Endothelial cell of umbilical vein (primary cell): ENCODE measurements at regions not wholly inside any gene's neighbourhood (a gene's known extent, or its start where the extent isn't known, plus 50 kb on each side); places are given as distances from the start of the nearest gene placed in this dataset.

ENCODE experiments used
- CTCF ChIP-seq, 2 donors: IDR thresholded peaks; 1 replicate in 1 of 2; 2 replicates in 1 of 2; pipeline ENCODE4 v1.5.1; 2011; ENCODE audit warnings: low read length in 2 of 2, mild to moderate bottlenecking in 2 of 2, moderate library complexity in 2 of 2, control low read depth in 1 of 2, inconsistent platforms in 1 of 2, low read depth in 1 of 2; ENCODE audit not compliant: insufficient read depth in 1 of 2; ENCODE audit errors: extremely low read depth in 1 of 2
- EZH2 ChIP-seq: IDR thresholded peaks from 2 replicates; pipeline ENCODE4 v1.6.1; 2012; ENCODE audit warnings: borderline replicate concordance, low read depth, mild to moderate bottlenecking, moderate library complexity, low read length, inconsistent platforms; ENCODE audit not compliant: severe bottlenecking
- MAX ChIP-seq: IDR thresholded peaks from 2 replicates; pipeline ENCODE4 v1.6.1; 2011; ENCODE audit not compliant: insufficient read depth, insufficient read length
- MYC ChIP-seq: IDR thresholded peaks from one replicate; pipeline ENCODE4 v1.6.1; 2011; ENCODE audit warnings: mild to moderate bottlenecking, low read depth, low read length
- POLR2A ChIP-seq: IDR thresholded peaks from 2 replicates; pipeline ENCODE4 v1.6.1; 2012; ENCODE audit warnings: low read depth, mild to moderate bottlenecking, control low read depth, low read length
- POLR2AphosphoS5 ChIP-seq: IDR thresholded peaks from 2 replicates; pipeline ENCODE4 v1.6.1; 2012; ENCODE audit warnings: low read depth, mild to moderate bottlenecking, control low read depth, low read length, moderate library complexity; ENCODE audit not compliant: insufficient read depth

GRCh38 chr13:104565888-104566287, 1499.7 kb upstream of the SLC10A2 start:
- TF ChIP-seq POLR2A (no peak), MYC (no peak), CTCF (IDR thresholded peaks at IDR 0.05; ENCODE audit: extremely low read depth in 1 of 2, insufficient read depth in 1 of 2, low read depth in 1 of 2, low read length in 2 of 2) (no peak), POLR2AphosphoS5 (no peak), MAX (no peak), EZH2 (no peak)
